Activated CD4-positive, alpha-beta T cell treated with anti-CD3 and anti-CD28 coated beads, Interleukin-2, amount 50 U/mL, for 4 hours (primary cell): ENCODE measurements at regions not wholly inside any gene's neighbourhood (a gene's known extent, or its start where the extent isn't known, plus 50 kb on each side); places are given as distances from the start of the nearest gene placed in this dataset.
"Not testable (repeated sequence)": the region's sequence is repeated elsewhere in the genome, so short reads cannot be mapped to it uniquely, and the experiment has no call there.

ENCODE experiments used
- DNase-seq, 2 experiments: peaks; one replicate each; pipeline ENCODE4 v3.0.0-alpha.2; 2020

GRCh38 chr7:127530148-127530547 lies 55.2 kb downstream of the GCC1 start:
- no peak for DNase-seq

- DNase-seq: no peak
Observed at GRCh38 chr7:127527561-127527960, 57.8 kb downstream of the GCC1 start.

- DNase-seq: no peak
Observed at GRCh38 chr7:127525866-127526480, 59.4 kb downstream of the GCC1 start.

GRCh38 chr7:127516320-127516719 lies 69.1 kb downstream of the GCC1 start:
- DNase-seq: no peak

GRCh38 chr7:127514499-127514898 lies 70.9 kb downstream of the GCC1 start:
- DNase-seq: no peak

- DNase-seq: no peak
Observed at GRCh38 chr7:127513311-127513710, 72.1 kb downstream of the GCC1 start.

GRCh38 chr7:127512663-127513062 lies 72.7 kb downstream of the GCC1 start:
- DNase-seq: no peak

- no peak for DNase-seq
Observed at GRCh38 chr7:127504715-127505114, 80.7 kb downstream of the GCC1 start.

GRCh38 chr7:127501817-127502216 lies 83.6 kb downstream of the GCC1 start:
- DNase-seq: no peak

GRCh38 chr7:127487381-127487780 lies 94.9 kb upstream of the ZNF800 start:
- no peak for DNase-seq

- peak in 1 of 2 experiments; percentile 1 for DNase-seq
Observed at GRCh38 chr7:127486654-127487053, 94.1 kb upstream of the ZNF800 start.

- no peak for DNase-seq
Observed at GRCh38 chr7:127485482-127485881, 93.0 kb upstream of the ZNF800 start.

- DNase-seq: no peak
Observed at GRCh38 chr7:127484954-127485353, 92.4 kb upstream of the ZNF800 start.

GRCh38 chr7:127478461-127478860 lies 86.0 kb upstream of the ZNF800 start:
- DNase-seq: no peak

GRCh38 chr7:127478024-127478355 lies 85.5 kb upstream of the ZNF800 start:
- no peak for DNase-seq

- no peak for DNase-seq
Observed at GRCh38 chr7:127477295-127478023, 85.0 kb upstream of the ZNF800 start.

- no peak for DNase-seq
Observed at GRCh38 chr7:127476618-127477017, 84.1 kb upstream of the ZNF800 start.

- no peak for DNase-seq
Observed at GRCh38 chr7:127474457-127474856, 81.9 kb upstream of the ZNF800 start.

- no peak for DNase-seq
Observed at GRCh38 chr7:127473409-127473808, 80.9 kb upstream of the ZNF800 start.

GRCh38 chr7:127460077-127460476 lies 67.6 kb upstream of the ZNF800 start:
- DNase-seq: no peak

GRCh38 chr7:127451258-127451657 lies 58.8 kb upstream of the ZNF800 start:
- not testable (repeated sequence) for DNase-seq

GRCh38 chr7:127448566-127448965 lies 56.1 kb upstream of the ZNF800 start:
- DNase-seq: no peak

GRCh38 chr7:127447326-127447945 lies 54.9 kb upstream of the ZNF800 start:
- DNase-seq: peak; percentile 39 to 47

- DNase-seq: no peak
Observed at GRCh38 chr7:127446842-127447241, 54.3 kb upstream of the ZNF800 start.
